ENCODE measurements at regions not wholly inside any gene's neighbourhood (a gene's known extent, or its start where the extent isn't known, plus 50 kb on each side); places are given as distances from the start of the nearest gene placed in this dataset.

DNA sequence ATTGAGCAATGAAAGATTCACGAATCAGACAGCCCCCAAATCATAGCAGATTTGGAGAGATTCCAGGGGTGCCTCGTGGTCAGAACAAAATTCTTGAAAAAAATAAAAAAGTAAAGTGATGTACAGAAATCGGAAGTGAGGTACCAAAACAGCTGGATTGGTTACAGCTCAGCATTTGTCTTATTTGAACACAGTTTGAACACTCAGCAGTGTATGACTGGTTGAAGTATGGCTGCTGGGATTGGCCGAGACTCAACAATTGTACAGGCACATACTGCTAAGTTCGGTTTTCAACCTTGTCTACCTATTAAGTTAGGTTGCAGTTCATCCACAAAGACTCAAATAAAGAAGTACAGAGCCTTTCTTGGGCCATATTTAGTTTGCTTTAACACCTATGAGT, 865.4 kb upstream of the TMEM132C start:
- no peak for DNase-seq (ENCODE audit: low read depth in 2 of 3, low spot score in 2 of 3)

DNA sequence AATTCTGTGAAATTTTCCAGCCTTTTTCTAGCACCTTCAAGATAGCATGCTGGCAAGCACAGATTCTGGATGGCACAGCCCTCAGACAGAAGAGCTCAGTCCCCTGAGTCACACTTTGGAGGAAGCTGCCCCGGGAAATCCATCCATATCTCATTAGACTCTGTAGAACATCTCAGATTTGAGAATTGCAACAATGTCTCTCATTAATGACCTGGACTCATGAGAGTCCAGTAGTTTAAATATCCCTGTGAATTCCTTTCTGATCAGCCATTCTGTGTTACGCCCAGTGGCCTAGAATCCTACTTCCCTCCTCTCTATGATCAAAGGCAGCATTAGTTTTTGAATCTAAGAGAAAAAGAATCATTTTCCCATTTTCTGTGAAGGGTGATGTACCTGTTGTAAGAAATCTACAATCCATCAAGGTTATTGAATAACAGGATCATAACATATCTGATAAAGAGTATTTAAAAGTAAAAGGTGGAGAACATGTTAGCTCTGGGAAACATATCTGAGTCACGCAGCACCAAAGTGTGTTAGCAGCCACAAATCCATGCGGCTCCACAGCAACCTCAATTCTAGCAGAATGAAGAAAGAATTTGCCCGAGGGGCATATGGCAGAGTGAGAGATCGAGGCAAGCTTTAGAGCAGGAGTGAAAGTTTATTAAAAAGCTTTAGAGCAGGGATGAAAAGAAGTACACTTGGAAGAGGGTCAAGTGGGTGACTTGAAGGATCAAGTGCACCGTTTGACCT, 855.6 kb upstream of the TMEM132C start:
- no peak for DNase-seq (ENCODE audit: low read depth in 2 of 3, low spot score in 2 of 3)

DNA sequence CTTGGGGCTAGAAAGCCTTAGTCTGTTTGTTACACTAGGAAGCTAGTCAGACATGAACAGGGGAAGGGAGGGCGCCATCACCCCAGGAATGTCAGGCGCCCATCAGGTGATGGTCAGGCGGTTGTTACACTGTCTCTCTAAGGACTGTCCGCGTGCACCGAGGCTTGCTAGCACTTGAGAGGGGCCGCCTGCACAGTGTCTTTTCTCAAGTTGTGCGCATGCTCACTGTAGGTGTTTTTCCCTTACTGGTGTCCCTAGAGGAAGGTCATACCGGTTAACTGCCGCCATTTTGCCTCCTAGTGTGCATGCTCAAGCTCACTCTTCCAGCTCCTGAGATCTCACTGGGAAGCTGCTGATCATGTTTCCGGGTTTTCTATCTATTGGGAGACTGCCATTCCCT, 855.0 kb upstream of the TMEM132C start:
- DNase-seq (ENCODE audit: low read depth in 2 of 3, low spot score in 2 of 3) = no peak

- no peak for DNase-seq (ENCODE audit: low read depth in 2 of 3, low spot score in 2 of 3)
These were observed 854.1 kb upstream of the TMEM132C start for GRCh38 chr12:127412866-127413265.

GRCh38 chr12:127414186-127414585, 852.8 kb upstream of the TMEM132C start:
- DNase-seq (ENCODE audit: low read depth in 2 of 3, low spot score in 2 of 3) = no peak

DNA sequence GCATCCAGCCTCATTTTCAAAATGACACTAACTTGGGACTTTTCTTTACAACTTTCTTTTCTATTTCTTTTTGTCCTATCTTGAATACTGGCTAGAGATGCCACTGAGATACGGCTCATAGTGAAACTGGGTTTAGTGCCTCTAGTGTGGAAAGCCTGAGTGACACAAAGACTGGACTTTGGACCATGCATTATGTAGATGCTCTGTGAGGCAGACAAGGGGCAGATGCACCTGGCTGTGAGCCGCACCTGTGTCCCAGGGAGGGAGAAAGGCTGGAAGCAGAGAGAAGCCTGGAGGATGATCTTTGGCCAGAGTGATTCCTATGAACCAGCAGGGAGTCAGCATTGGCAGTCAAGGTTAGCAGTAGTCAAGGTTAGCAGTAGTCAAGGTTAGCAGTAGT, 852.3 kb upstream of the TMEM132C start:
- no peak for DNase-seq (ENCODE audit: low read depth in 2 of 3, low spot score in 2 of 3)

- no peak for DNase-seq (ENCODE audit: low read depth in 2 of 3, low spot score in 2 of 3)
These were observed 850.2 kb upstream of the TMEM132C start for GRCh38 chr12:127416796-127417195.

DNA sequence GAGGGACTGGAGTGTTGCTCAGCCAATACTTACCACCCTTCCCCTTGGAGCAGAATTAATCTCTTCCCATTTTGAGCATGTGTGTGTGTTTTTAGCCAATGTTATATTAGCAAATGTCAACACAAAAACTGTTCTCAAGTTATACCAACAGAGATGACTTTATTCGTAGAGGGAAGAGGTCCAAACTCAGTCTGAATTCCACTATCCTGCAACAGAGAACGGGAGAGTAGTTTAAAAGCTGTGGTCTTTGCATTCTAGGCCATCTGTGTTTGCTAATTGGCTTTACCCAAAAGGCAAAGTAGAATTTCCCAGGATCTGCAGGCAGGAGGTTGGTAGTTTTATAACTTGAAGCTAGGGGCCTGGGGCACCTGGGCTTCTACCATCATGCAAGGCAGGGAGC, 847.9 kb upstream of the TMEM132C start:
- DNase-seq (ENCODE audit: low read depth in 2 of 3, low spot score in 2 of 3) = no peak

GRCh38 chr12:127421614-127422013, 845.4 kb upstream of the TMEM132C start:
- DNase-seq (ENCODE audit: low read depth in 2 of 3, low spot score in 2 of 3) = no peak

GRCh38 chr12:127422935-127423566, 843.9 kb upstream of the TMEM132C start:
- no peak for DNase-seq (ENCODE audit: low read depth in 2 of 3, low spot score in 2 of 3)

DNA sequence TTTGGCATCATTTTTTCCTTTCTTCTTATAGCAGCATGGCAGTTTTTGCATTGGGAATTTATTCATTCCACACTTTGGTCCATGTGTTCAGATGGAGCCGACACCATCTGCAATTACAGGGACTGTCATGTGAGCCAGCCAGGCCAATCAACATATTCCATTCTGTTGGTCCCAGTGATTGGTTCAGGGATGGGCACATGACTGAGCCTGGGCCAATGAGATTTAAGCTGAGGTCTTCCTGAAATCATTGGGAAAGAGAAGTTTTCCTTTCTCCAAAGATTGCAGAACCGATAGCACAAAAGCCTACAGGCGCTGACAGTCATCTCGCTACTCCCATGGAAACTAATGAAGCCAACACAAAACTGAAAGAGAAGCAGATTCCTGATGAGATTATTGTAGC, 841.5 kb upstream of the TMEM132C start:
- DNase-seq (ENCODE audit: low read depth in 2 of 3, low spot score in 2 of 3) = no peak

GRCh38 chr12:127428420-127428819, 838.5 kb upstream of the TMEM132C start:
- no peak for DNase-seq (ENCODE audit: low read depth in 2 of 3, low spot score in 2 of 3)

- no peak for DNase-seq (ENCODE audit: low read depth in 2 of 3, low spot score in 2 of 3)
These were observed 837.3 kb upstream of the TMEM132C start for GRCh38 chr12:127429551-127430285.

- no peak for DNase-seq (ENCODE audit: low read depth in 2 of 3, low spot score in 2 of 3)
These were observed 836.6 kb upstream of the TMEM132C start for GRCh38 chr12:127430401-127430800.

- DNase-seq (ENCODE audit: low read depth in 2 of 3, low spot score in 2 of 3) = no peak
These were observed 835.8 kb upstream of the TMEM132C start for GRCh38 chr12:127431177-127431576.

GRCh38 chr12:127431594-127431993, 835.4 kb upstream of the TMEM132C start:
- DNase-seq (ENCODE audit: low read depth in 2 of 3, low spot score in 2 of 3) = no peak

DNA sequence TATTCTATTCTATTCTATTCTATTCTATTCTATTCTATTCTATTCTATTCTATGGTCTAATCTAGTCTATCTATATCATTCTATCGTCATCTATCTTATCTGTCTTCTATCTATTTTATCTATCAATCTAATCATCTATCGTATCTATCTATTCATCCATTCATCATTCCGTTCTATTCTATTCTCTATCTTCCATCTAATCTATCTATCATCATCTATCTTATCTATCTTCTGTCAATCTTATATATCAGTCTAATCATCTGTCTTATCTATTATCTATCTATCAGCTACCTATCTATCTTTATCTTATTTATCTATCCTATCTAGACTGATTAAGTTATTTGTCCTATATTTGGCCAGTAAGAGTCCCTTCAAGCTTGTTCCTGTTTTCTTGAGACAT, 831.5 kb upstream of the TMEM132C start:
- DNase-seq (ENCODE audit: low read depth in 2 of 3, low spot score in 2 of 3) = no peak

DNA sequence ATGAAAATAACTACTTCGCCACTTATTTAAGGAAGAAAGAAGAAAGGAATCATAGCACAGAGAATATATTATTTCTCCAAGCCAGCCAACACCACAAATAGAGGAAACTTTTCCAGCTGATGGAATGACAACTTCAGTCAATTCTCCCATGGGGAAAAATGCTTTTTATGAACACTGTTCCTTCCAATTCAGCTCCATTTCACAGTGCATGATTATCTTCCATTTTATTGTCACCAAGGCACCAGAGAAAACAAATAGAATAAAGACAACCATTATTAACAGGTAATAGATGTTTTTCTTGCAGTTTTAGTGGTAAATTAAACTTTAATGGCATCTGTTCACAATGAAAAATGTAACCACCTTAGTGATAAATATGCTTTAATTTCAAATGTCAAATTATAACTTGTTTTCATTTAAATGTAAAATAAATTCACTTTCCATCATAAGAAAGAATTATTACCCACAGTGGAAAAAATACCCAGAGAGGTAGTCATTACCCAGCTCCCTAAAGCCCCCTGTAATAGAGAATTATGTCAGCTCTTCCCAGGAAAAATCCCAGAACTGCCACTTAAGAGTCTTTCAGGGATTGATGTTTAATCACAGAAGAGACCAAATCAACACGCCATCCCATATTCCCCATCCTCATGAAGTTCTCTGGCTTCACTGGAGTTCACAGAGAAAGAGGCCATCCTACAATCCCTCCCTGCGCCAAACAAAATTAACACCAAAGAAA, 828.3 kb upstream of the TMEM132C start:
- DNase-seq (ENCODE audit: low read depth in 2 of 3, low spot score in 2 of 3) = no peak

DNA sequence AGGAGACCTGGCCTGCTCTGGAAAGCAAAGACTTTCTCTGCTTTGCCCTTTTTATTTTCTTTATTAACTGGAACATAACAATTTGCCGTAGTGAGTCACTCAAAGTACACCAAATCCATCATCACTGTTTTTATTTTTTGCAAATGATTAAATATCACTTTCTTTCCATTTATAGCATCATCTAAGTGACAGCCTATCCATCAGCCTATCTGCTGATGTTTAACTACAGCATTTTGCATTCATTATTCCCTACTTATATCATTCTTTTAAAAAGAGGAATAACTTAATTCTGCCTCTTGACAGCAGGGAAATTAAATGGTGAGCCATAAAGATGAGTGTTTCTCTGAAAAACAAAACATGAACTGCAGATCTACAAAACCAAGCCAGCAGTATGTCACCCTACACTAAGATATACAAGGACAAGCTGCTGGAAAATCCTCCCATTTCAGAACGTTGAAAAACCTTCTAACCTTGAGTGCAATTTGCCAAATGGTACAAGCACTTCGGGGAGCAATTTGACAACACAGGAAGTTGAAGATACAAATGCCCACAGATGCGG, 821.3 kb upstream of the TMEM132C start:
- DNase-seq (ENCODE audit: low read depth in 2 of 3, low spot score in 2 of 3) = no peak

GRCh38 chr12:127448906-127449305, 818.1 kb upstream of the TMEM132C start:
- DNase-seq (ENCODE audit: low read depth in 2 of 3, low spot score in 2 of 3) = no peak

DNA sequence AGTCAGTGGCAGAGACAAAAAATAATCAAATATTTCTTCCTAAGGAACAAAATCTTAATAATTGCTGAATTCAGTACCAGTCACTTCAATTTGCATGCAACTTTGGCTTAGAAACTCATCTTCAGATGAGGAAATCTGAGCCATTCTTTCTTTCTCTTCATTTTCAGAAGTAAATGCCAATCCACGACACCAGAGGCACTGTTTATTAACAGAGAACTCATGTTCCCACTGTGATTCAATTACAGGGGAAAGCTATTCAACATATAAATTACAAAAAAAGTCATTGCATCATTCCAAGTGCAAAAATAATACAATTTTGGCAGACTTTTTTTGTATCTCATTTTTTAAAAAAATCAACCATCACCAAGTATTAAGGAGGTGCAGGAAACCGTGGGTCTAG, 816.1 kb upstream of the TMEM132C start:
- DNase-seq (ENCODE audit: low read depth in 2 of 3, low spot score in 2 of 3) = no peak

Data from activated CD8-positive, alpha-beta memory T cell treated with anti-CD3 and anti-CD28 coated beads for 48 hours (primary cell).